ENCODE measurements at regions not wholly inside any gene's neighbourhood (a gene's known extent, or its start where the extent isn't known, plus 50 kb on each side); places are given as distances from the start of the nearest gene placed in this dataset.
A peak's percentile ranks its signal among the peaks of the same experiment; 100 is the strongest.

DNA sequence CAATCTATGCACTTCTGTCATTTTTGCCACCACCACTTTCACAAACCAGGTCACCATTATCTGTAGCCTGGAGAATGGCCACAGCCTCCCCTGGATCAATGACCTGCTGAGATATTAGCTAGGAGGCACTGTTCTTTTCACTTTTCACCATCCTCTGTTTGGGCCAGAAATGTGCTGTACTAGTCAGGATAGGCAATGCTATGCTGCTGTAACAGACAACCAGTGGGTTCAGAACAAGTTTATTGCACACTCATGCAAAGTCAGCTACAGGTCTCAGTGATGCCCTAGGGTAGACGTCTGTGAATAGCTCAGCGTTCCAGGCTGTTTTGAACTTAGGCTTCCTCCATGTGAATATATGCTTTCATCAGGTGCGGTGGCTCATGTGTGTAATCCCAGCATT lies 231.5 kb downstream of the SUDS3 start:
- peaks cover 0 to 2% (median 0%) of the 10 kb centered on the region in 12 donors for H3K9me3 ChIP-seq
- H3K4me3 ChIP-seq: no peak overlapping the region
- TF ChIP-seq POLR2A (IDR thresholded peaks at IDR 0.05): no peak
- no peak for TF ChIP-seq CTCF (IDR thresholded peaks at IDR 0.05)
- no peaks in the 10 kb centered on the region for H3K4me1 ChIP-seq
- ATAC-seq (no peak), DNase-seq (no peak)
- WGBS, 4 donors: 92 to 96% (median 94%) methylated on average over 3 of the region's 3 CpGs
- intact Hi-C loops (cut with DNase I): loop anchor here in 3 of 10 donors (5.0 to 10.0 kb wide), 3 partner anchors 166 to 203 kb away; no protein-coding TSS in a partner anchor
- no peaks in the 10 kb centered on the region for H3K36me3 ChIP-seq
- H3K27ac ChIP-seq: no peak overlapping the region
- H3K27me3 ChIP-seq: no peaks in the 10 kb centered on the region

- intact Hi-C loops (cut with DNase I): loop anchor here in 3 of 10 donors (5.0 to 10.0 kb wide), 3 partner anchors 167 to 204 kb away; no protein-coding TSS in a partner anchor
- DNase-seq (no peak), ATAC-seq (peak in 1 of 4 donors; percentile 33)
- no peaks in the 10 kb centered on the region for H3K36me3 ChIP-seq
- H3K4me3 ChIP-seq: no peak overlapping the region
- peaks cover 0 to 12% (median 0%) of the 10 kb centered on the region in 12 donors for H3K9me3 ChIP-seq
- TF ChIP-seq POLR2A (IDR thresholded peaks at IDR 0.05) (no peak), CTCF (IDR thresholded peaks at IDR 0.05) (peak in 6 of 12 donors; percentile 13 to 25 (median 20))
- 55 to 70% (median 61%) methylated on average over 3 of the region's 3 CpGs for WGBS, 4 donors
- H3K27me3 ChIP-seq: no peaks in the 10 kb centered on the region
- H3K4me1 ChIP-seq: no peaks in the 10 kb centered on the region
- H3K27ac ChIP-seq: no peak overlapping the region
Measured at GRCh38 chr12:118608770-118609344, 232.5 kb downstream of the SUDS3 start.

GRCh38 chr12:118611295-118611694 lies 234.9 kb downstream of the SUDS3 start:
- peaks cover 0 to 14% (median 0%) of the 10 kb centered on the region in 12 donors for H3K9me3 ChIP-seq
- intact Hi-C loops (cut with DNase I): no loop called here
- WGBS, 4 donors: 41 to 69% (median 48%) methylated on average over 9 of the region's 9 CpGs
- H3K4me3 ChIP-seq: no peak overlapping the region
- no peaks in the 10 kb centered on the region for H3K4me1 ChIP-seq
- ATAC-seq: no peak
- no peaks in the 10 kb centered on the region for H3K27me3 ChIP-seq
- H3K27ac ChIP-seq: no peak overlapping the region
- no peaks in the 10 kb centered on the region for H3K36me3 ChIP-seq
- TF ChIP-seq POLR2A (IDR thresholded peaks at IDR 0.05) (no peak), CTCF (IDR thresholded peaks at IDR 0.05) (no peak)
- no peak for DNase-seq

DNA sequence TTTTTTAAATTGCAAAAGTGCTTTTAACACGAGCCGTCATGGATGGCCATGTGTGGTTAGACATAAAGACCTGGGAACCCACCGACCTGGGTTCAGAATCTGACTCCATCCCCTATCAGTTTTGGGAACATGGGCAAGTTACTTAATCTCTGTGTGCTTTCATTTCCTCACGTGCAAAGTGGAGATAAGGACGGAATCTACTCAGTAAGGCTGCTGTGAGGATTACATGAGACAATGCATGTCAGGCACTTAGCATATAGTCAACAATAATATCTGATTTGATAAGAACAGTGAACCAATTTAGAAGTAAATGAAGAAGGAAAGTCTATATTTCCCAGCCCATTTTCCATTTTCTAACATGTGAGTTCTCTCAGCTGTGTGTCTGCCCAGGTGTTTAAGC lies 235.4 kb downstream of the SUDS3 start:
- intact Hi-C loops (cut with DNase I): no loop called here
- no peak overlapping the region for H3K27ac ChIP-seq
- ATAC-seq (no peak), DNase-seq (no peak)
- TF ChIP-seq CTCF (IDR thresholded peaks at IDR 0.05): no peak
- TF ChIP-seq POLR2A (IDR thresholded peaks at IDR 0.05): no peak
- no peak overlapping the region for H3K4me3 ChIP-seq
- no peaks in the 10 kb centered on the region for H3K4me1 ChIP-seq
- H3K27me3 ChIP-seq: no peaks in the 10 kb centered on the region
- peaks cover 0 to 14% (median 0%) of the 10 kb centered on the region in 12 donors for H3K9me3 ChIP-seq
- no peaks in the 10 kb centered on the region for H3K36me3 ChIP-seq
- 40 to 51% (median 46%) methylated on average over 5 of the region's 5 CpGs for WGBS, 4 donors
